H1 (cell line): ENCODE measurements at regions not wholly inside any gene's neighbourhood (a gene's known extent, or its start where the extent isn't known, plus 50 kb on each side); places are given as distances from the start of the nearest gene placed in this dataset.

Experiments used
- CTCF ChIA-PET: fragments of 300-600 bp; sonication (Branson Sonifier 250); formaldehyde crosslinking; loops from one replicate; lab custom pipeline; 2021; ENCODE audit not compliant: partially characterized antibody; lab: Charles Lee
- POLR2A ChIA-PET: fragments of 300-600 bp; sonication (Branson Sonifier 250); formaldehyde crosslinking; loops from one replicate; lab custom pipeline; 2021; ENCODE audit warnings: inconsistent platforms; ENCODE audit not compliant: partially characterized antibody; lab: Charles Lee
- DNase-seq, 2 experiments: peaks; one replicate each; pipeline versions ENCODE4 v3.0.0 to v3.0.0-alpha.2; 2010 to 2022; ENCODE audit warnings: low spot score in 2 of 2, low read depth in 1 of 2, mixed read lengths in 1 of 2
- FAIRE-seq: peaks from 2 replicates; lab custom pipeline; 2011; peaks lifted over from hg19 to GRCh38; lab: Jason Lieb, UNC
- H2AFZ ChIP-seq: 2 replicates; pipeline ENCODE4 v1.8.1; 2012; ENCODE audit warnings: low read length, inconsistent platforms
- H2AK5ac ChIP-seq: 2 replicates; pipeline ENCODE4 v1.6.1; 2013; ENCODE audit warnings: low read depth, low read length
- H2BK120ac ChIP-seq: replicated peaks from 2 replicates; pipeline ENCODE3; 2013; ENCODE audit warnings: low read depth, low read length, inconsistent platforms
- H2BK12ac ChIP-seq: 2 replicates; pipeline ENCODE4 v1.6.1; 2013; ENCODE audit warnings: low read depth, low read length
- H2BK15ac ChIP-seq: 2 replicates; pipeline ENCODE4 v1.6.1; 2013; ENCODE audit warnings: low read length
- H2BK20ac ChIP-seq: 2 replicates; pipeline ENCODE4 v1.6.1; 2013; ENCODE audit warnings: low read length
- H2BK5ac ChIP-seq: 2 replicates; pipeline ENCODE4 v1.6.1; 2013; ENCODE audit warnings: low read depth, low read length
- H3K14ac ChIP-seq: 2 replicates; pipeline ENCODE4 v1.6.1; 2013; ENCODE audit warnings: inconsistent platforms; ENCODE audit not compliant: insufficient read length
- H3K18ac ChIP-seq: 2 replicates; pipeline ENCODE4 v1.6.1; 2013; ENCODE audit warnings: low read length; ENCODE audit errors: extremely low read depth
- H3K23ac ChIP-seq: 2 replicates; pipeline ENCODE4 v1.6.1; 2013; ENCODE audit warnings: inconsistent platforms; ENCODE audit not compliant: insufficient read length
- H3K23me2 ChIP-seq: 2 replicates; pipeline ENCODE4 v1.6.1; 2013; ENCODE audit warnings: low read depth, low read length
- H3K27ac ChIP-seq: 2 replicates; pipeline ENCODE4 v1.6.1; 2011; ENCODE audit warnings: low read depth, low read length, inconsistent platforms
- H3K27me3 ChIP-seq, 4 experiments: replicated peaks in 1 of 4; 1 replicate in 1 of 4; 2 replicates in 3 of 4; pipeline versions ENCODE4 v1.6.1 to v1.8.1; 2011 to 2013; ENCODE audit warnings: low read length in 3 of 4, mild to moderate bottlenecking in 3 of 4, inconsistent platforms in 2 of 4, mixed read lengths in 2 of 4, moderate library complexity in 1 of 4; ENCODE audit not compliant: control insufficient read depth in 3 of 4, insufficient read depth in 3 of 4; ENCODE audit errors: extremely low read depth in 1 of 4
- H3K36me3 ChIP-seq, 4 experiments: 2 replicates each; pipeline versions ENCODE4 v1.6.1 to v1.8.1; 2011 to 2013; ENCODE audit warnings: mild to moderate bottlenecking in 4 of 4, low read length in 3 of 4, moderate library complexity in 2 of 4, control low read depth in 1 of 4, inconsistent platforms in 1 of 4; ENCODE audit not compliant: insufficient read depth in 4 of 4, control insufficient read depth in 2 of 4
- H3K4ac ChIP-seq: replicated peaks from 2 replicates; pipeline ENCODE3; 2013; ENCODE audit warnings: low read length, low read depth, mixed read lengths, inconsistent platforms; ENCODE audit not compliant: insufficient read length
- H3K4me1 ChIP-seq, 4 experiments: replicated peaks in 1 of 4; 1 replicate in 1 of 4; 2 replicates in 3 of 4; pipeline versions ENCODE4 v1.6.1 to v1.8.1; 2011 to 2013; ENCODE audit warnings: low read length in 3 of 4, inconsistent platforms in 2 of 4, mixed read lengths in 1 of 4; ENCODE audit not compliant: insufficient read depth in 4 of 4, control insufficient read depth in 3 of 4
- H3K4me2 ChIP-seq, 2 experiments: 2 replicates each; pipeline versions ENCODE4 v1.6.1 to v1.8.1; 2011 to 2013; ENCODE audit warnings: low read depth in 2 of 2, low read length in 2 of 2, control low read depth in 1 of 2, inconsistent platforms in 1 of 2, mild to moderate bottlenecking in 1 of 2; ENCODE audit not compliant: insufficient read depth in 1 of 2
- H3K4me3 ChIP-seq, 4 experiments: fragments of 200-600, 300-600 bp in 1 of 4; sonication (generic), shearing (Covaris generic), sonication (Bioruptor Twin) in 1 of 4; 2 replicates each; pipeline versions ENCODE4 v1.5.1 to v1.8.1; 2011 to 2016; ENCODE audit warnings: low read length in 4 of 4, low read depth in 3 of 4, control low read depth in 2 of 4, inconsistent platforms in 2 of 4, mild to moderate bottlenecking in 2 of 4, mixed read lengths in 1 of 4, moderate library complexity in 1 of 4; ENCODE audit not compliant: insufficient read depth in 2 of 4; ENCODE audit errors: extremely low read depth in 1 of 4
- H3K56ac ChIP-seq: replicated peaks from 2 replicates; pipeline ENCODE3; 2013; ENCODE audit warnings: low read depth, mild to moderate bottlenecking, mixed read lengths, low read length, inconsistent platforms; ENCODE audit not compliant: insufficient read length
- H3K79me1 ChIP-seq: 2 replicates; pipeline ENCODE4 v1.6.1; 2013; ENCODE audit warnings: low read depth, low read length, control low read depth
- H3K79me2 ChIP-seq, 2 experiments: 2 replicates each; pipeline versions ENCODE4 v1.6.1 to v1.8.1; 2012 to 2013; ENCODE audit warnings: low read length in 2 of 2, mild to moderate bottlenecking in 2 of 2, inconsistent platforms in 1 of 2; ENCODE audit not compliant: insufficient read depth in 2 of 2, control insufficient read depth in 1 of 2
- H3K9ac ChIP-seq, 4 experiments: replicated peaks in 1 of 4; 1 replicate in 1 of 4; 2 replicates in 3 of 4; pipeline versions ENCODE4 v1.6.1 to v1.8.1; 2011 to 2013; ENCODE audit warnings: low read depth in 3 of 4, low read length in 3 of 4, control low read depth in 2 of 4, mild to moderate bottlenecking in 2 of 4, moderate library complexity in 2 of 4, inconsistent platforms in 1 of 4; ENCODE audit errors: extremely low read depth in 1 of 4
- H3K9me3 ChIP-seq, 2 experiments: 2 replicates each; pipeline versions ENCODE4 v1.6.1 to v1.8.1; 2012 to 2013; ENCODE audit warnings: mild to moderate bottlenecking in 2 of 2, moderate library complexity in 2 of 2, control low read depth in 1 of 2, inconsistent platforms in 1 of 2, low read depth in 1 of 2, low read length in 1 of 2, mixed read lengths in 1 of 2; ENCODE audit not compliant: insufficient read depth in 2 of 2
- H4K20me1 ChIP-seq, 2 experiments: replicated peaks in 1 of 2; 2 replicates each; pipeline versions ENCODE3 to v1.8.1; 2011 to 2013; ENCODE audit warnings: inconsistent platforms in 2 of 2, low read length in 2 of 2, mild to moderate bottlenecking in 1 of 2; ENCODE audit not compliant: insufficient read depth in 2 of 2, control insufficient read depth in 1 of 2
- H4K5ac ChIP-seq: 2 replicates; pipeline ENCODE4 v1.6.1; 2013; ENCODE audit warnings: low read length, low read depth, mixed read lengths, inconsistent platforms; ENCODE audit not compliant: insufficient read length
- H4K8ac ChIP-seq: 2 replicates; pipeline ENCODE4 v1.8.0; 2013; ENCODE audit warnings: mild to moderate bottlenecking, moderate library complexity, low read length, inconsistent platforms; ENCODE audit not compliant: insufficient read depth; ENCODE audit errors: extremely low read depth
- H4K91ac ChIP-seq: replicated peaks from 2 replicates; pipeline ENCODE3; 2013; ENCODE audit warnings: low read length, mixed read lengths, inconsistent platforms; ENCODE audit not compliant: insufficient read length
- EP300 ChIP-seq, 2 experiments: IDR thresholded peaks; 1 replicate in 1 of 2; 2 replicates in 1 of 2; pipeline ENCODE4 v1.6.1; 2011 to 2012; ENCODE audit warnings: low read depth in 2 of 2, low read length in 2 of 2, mild to moderate bottlenecking in 2 of 2, borderline replicate concordance in 1 of 2, inconsistent platforms in 1 of 2, moderate library complexity in 1 of 2
- JUND ChIP-seq: IDR thresholded peaks from 2 replicates; pipeline ENCODE4 v1.6.1; 2011; ENCODE audit warnings: mild to moderate bottlenecking, improper control_type of control experiment, low read length

GRCh38 chr7:8841171-8841570, 407.8 kb downstream of the NXPH1 start:
- no peak overlapping the region for H3K4ac ChIP-seq
- no peak overlapping the region for H3K23ac ChIP-seq
- H3K4me1 ChIP-seq, result no peaks in the 10 kb centered on the region
- no peaks in the 10 kb centered on the region for H3K79me1 ChIP-seq
- H3K4me2 ChIP-seq, result no peak overlapping the region
- no peak overlapping the region for H2AFZ ChIP-seq
- ChIA-PET POLR2A (no interaction called here), CTCF (no interaction called here)
- no peak overlapping the region for H2BK15ac ChIP-seq
- no peak overlapping the region for H3K27ac ChIP-seq
- no peak overlapping the region for H4K5ac ChIP-seq
- no peak overlapping the region for H3K56ac ChIP-seq
- H3K4me3 ChIP-seq, result no peak overlapping the region
- DNase-seq, result no peak
- no peak overlapping the region for H3K14ac ChIP-seq
- no peak overlapping the region for H4K8ac ChIP-seq
- H3K79me2 ChIP-seq, result no peaks in the 10 kb centered on the region
- no peak overlapping the region for H2BK12ac ChIP-seq
- H3K36me3 ChIP-seq, result no peaks in the 10 kb centered on the region
- H3K27me3 ChIP-seq, result no peaks in the 10 kb centered on the region
- H2AK5ac ChIP-seq, result no peak overlapping the region
- TF ChIP-seq JUND (no peak), EP300 (IDR thresholded peaks at IDR 0.05; ENCODE audit: borderline replicate concordance in 1 of 2, low read depth in 2 of 2, low read length in 2 of 2) (no peak)
- H3K23me2 ChIP-seq, result no peaks in the 10 kb centered on the region
- no peaks in the 10 kb centered on the region for H3K9me3 ChIP-seq
- no peak overlapping the region for H3K18ac ChIP-seq
- no peak for FAIRE-seq
- H2BK120ac ChIP-seq, result no peak overlapping the region
- H4K91ac ChIP-seq, result no peak overlapping the region
- no peak overlapping the region for H2BK5ac ChIP-seq
- H2BK20ac ChIP-seq, result no peak overlapping the region
- no peak overlapping the region for H3K9ac ChIP-seq
- H4K20me1 ChIP-seq, result no peaks in the 10 kb centered on the region
